ENCODE measurements at regions not wholly inside any gene's neighbourhood (a gene's known extent, or its start where the extent isn't known, plus 50 kb on each side); places are given as distances from the start of the nearest gene placed in this dataset.
"Not testable (repeated sequence)": the region's sequence is repeated elsewhere in the genome, so short reads cannot be mapped to it uniquely, and the experiment has no call there.

- not testable (repeated sequence) for DNase-seq (ENCODE audit: low read depth, low spot score); H3K27ac ChIP-seq
These were observed 140.7 kb upstream of the PROK2 start for GRCh38 chr3:71925511-71926261.

- H3K27ac ChIP-seq, result no peak overlapping the region
- no peak for DNase-seq (ENCODE audit: low read depth, low spot score)
These were observed 139.8 kb upstream of the PROK2 start for GRCh38 chr3:71924721-71925120.

- DNase-seq (ENCODE audit: low read depth, low spot score), result no peak
- no peak overlapping the region for H3K27ac ChIP-seq
These were observed 136.1 kb upstream of the PROK2 start for GRCh38 chr3:71921036-71921435.

GRCh38 chr3:71919572-71919971, 134.6 kb upstream of the PROK2 start:
- DNase-seq (ENCODE audit: low read depth, low spot score), result no peak
- H3K27ac ChIP-seq, result no peak overlapping the region

- DNase-seq (ENCODE audit: low read depth, low spot score), result no peak
- H3K27ac ChIP-seq, result no peak overlapping the region
These were observed 132.6 kb upstream of the PROK2 start for GRCh38 chr3:71917545-71917944.

- no peak overlapping the region for H3K27ac ChIP-seq
- DNase-seq (ENCODE audit: low read depth, low spot score), result no peak
These were observed 131.9 kb upstream of the PROK2 start for GRCh38 chr3:71916747-71917369.

GRCh38 chr3:71912839-71913495, 128.0 kb upstream of the PROK2 start:
- H3K27ac ChIP-seq, result no peak overlapping the region
- no peak for DNase-seq (ENCODE audit: low read depth, low spot score)

- DNase-seq (ENCODE audit: low read depth, low spot score), result no peak
- no peak overlapping the region for H3K27ac ChIP-seq
These were observed 125.2 kb upstream of the PROK2 start for GRCh38 chr3:71910108-71910507.

GRCh38 chr3:71907996-71908395, 123.0 kb upstream of the PROK2 start:
- no peak for DNase-seq (ENCODE audit: low read depth, low spot score)

GRCh38 chr3:71906976-71907375, 122.0 kb upstream of the PROK2 start:
- no peak for DNase-seq (ENCODE audit: low read depth, low spot score)
- no peak overlapping the region for H3K27ac ChIP-seq

More at GRCh38 chr3:71907996-71908395, 123.0 kb upstream of the PROK2 start:
- H3K27ac ChIP-seq, result no peak overlapping the region

- no peak overlapping the region for H3K27ac ChIP-seq
- DNase-seq (ENCODE audit: low read depth, low spot score), result no peak
These were observed 120.5 kb upstream of the PROK2 start for GRCh38 chr3:71905426-71905825.

GRCh38 chr3:71903936-71904335, 119.0 kb upstream of the PROK2 start:
- DNase-seq (ENCODE audit: low read depth, low spot score), result no peak
- no peak overlapping the region for H3K27ac ChIP-seq

GRCh38 chr3:71903112-71903495, 118.2 kb upstream of the PROK2 start:
- no peak overlapping the region for H3K27ac ChIP-seq
- no peak for DNase-seq (ENCODE audit: low read depth, low spot score)

GRCh38 chr3:71902258-71903111, 117.5 kb upstream of the PROK2 start:
- no peak for DNase-seq (ENCODE audit: low read depth, low spot score)
- H3K27ac ChIP-seq, result no peak overlapping the region

- no peak for DNase-seq (ENCODE audit: low read depth, low spot score)
- H3K27ac ChIP-seq, result no peak overlapping the region
These were observed 116.7 kb upstream of the PROK2 start for GRCh38 chr3:71901645-71902044.

- H3K27ac ChIP-seq, result no peak overlapping the region
- no peak for DNase-seq (ENCODE audit: low read depth, low spot score)
These were observed 115.1 kb upstream of the PROK2 start for GRCh38 chr3:71900057-71900456.

- peak; percentile 14 for DNase-seq (ENCODE audit: low read depth, low spot score)
- H3K27ac ChIP-seq, result no peak overlapping the region
These were observed 111.8 kb upstream of the PROK2 start for GRCh38 chr3:71896751-71897150.

- no peak overlapping the region for H3K27ac ChIP-seq
- DNase-seq (ENCODE audit: low read depth, low spot score), result no peak
These were observed 108.9 kb upstream of the PROK2 start for GRCh38 chr3:71893702-71894479.

- no peak overlapping the region for H3K27ac ChIP-seq
- no peak for DNase-seq (ENCODE audit: low read depth, low spot score)
These were observed 108.2 kb upstream of the PROK2 start for GRCh38 chr3:71893122-71893521.

GRCh38 chr3:71891483-71891882, 106.5 kb upstream of the PROK2 start:
- no peak overlapping the region for H3K27ac ChIP-seq
- no peak for DNase-seq (ENCODE audit: low read depth, low spot score)
